KMS-11 (cell line): ENCODE measurements at regions not wholly inside any gene's neighbourhood (a gene's known extent, or its start where the extent isn't known, plus 50 kb on each side); places are given as distances from the start of the nearest gene placed in this dataset.

ENCODE experiments used
- H2AFZ ChIP-seq: fragments of 200-600 bp; sonication (generic); 2 replicates; pipeline ENCODE4 v1.6.1; 2016; ENCODE audit warnings: antibody characterized with exemption, mixed run types, low read depth
- H3K27ac ChIP-seq: fragments of 200-600 bp; sonication (generic); 2 replicates; pipeline ENCODE4 v1.6.1; 2016; ENCODE audit warnings: mild to moderate bottlenecking, mixed run types
- H3K27me3 ChIP-seq: fragments of 200-600 bp; sonication (generic); 2 replicates; pipeline ENCODE4 v1.6.1; 2017; ENCODE audit warnings: mild to moderate bottlenecking, low read depth, mixed run types, moderate library complexity; ENCODE audit not compliant: insufficient read depth
- H3K36me3 ChIP-seq: fragments of 200-600 bp; sonication (generic); 2 replicates; pipeline ENCODE4 v1.6.1; 2017; ENCODE audit warnings: mild to moderate bottlenecking, mixed run types; ENCODE audit not compliant: insufficient read depth
- H3K4me1 ChIP-seq: fragments of 200-600 bp; sonication (generic); 2 replicates; pipeline ENCODE4 v1.6.1; 2016; ENCODE audit warnings: mild to moderate bottlenecking, low read depth, mixed run types; ENCODE audit not compliant: poor library complexity, severe bottlenecking
- H3K4me2 ChIP-seq: fragments of 200-600 bp; sonication (generic); 2 replicates; pipeline ENCODE4 v1.7.0; 2016; ENCODE audit warnings: mild to moderate bottlenecking, mixed run types
- H3K4me3 ChIP-seq: fragments of 200-600 bp; sonication (generic); IDR thresholded peaks from 2 replicates; pipeline ENCODE4 v1.6.1; 2017; ENCODE audit warnings: low read depth, low read length, mixed read lengths; ENCODE audit not compliant: insufficient read depth
- H3K79me2 ChIP-seq: fragments of 200-600 bp; sonication (generic); 2 replicates; pipeline ENCODE4 v1.6.1; 2016; ENCODE audit warnings: low read depth, mixed run types; ENCODE audit not compliant: insufficient read depth
- H3K9ac ChIP-seq: fragments of 200-600 bp; sonication (generic); 2 replicates; pipeline ENCODE4 v1.6.1; 2016; ENCODE audit warnings: mild to moderate bottlenecking, mixed run types
- H4K20me1 ChIP-seq: fragments of 200-600 bp; sonication (generic); 2 replicates; pipeline ENCODE4 v1.6.1; 2016; ENCODE audit warnings: mild to moderate bottlenecking, mixed run types; ENCODE audit not compliant: insufficient read depth
- TF ChIP-seq, protein P1 (sequence below): fragments of 200-600 bp; sonication (generic); conservative IDR thresholded peaks from 2 replicates; pipeline ENCODE4 v1.6.1; 2017; ENCODE audit warnings: low read depth, mild to moderate bottlenecking, antibody characterized with exemption, low read length, moderate library complexity, mixed read lengths

- Histone ChIP-seq H3K27me3 (no peaks in the 10 kb centered on the region), H3K27ac (no peak overlapping the region), H4K20me1 (no peaks in the 10 kb centered on the region), H3K9ac (no peak overlapping the region), H3K79me2 (no peaks in the 10 kb centered on the region), H3K4me3 (no peak overlapping the region), H2AFZ (no peak overlapping the region), H3K4me2 (no peak overlapping the region), H3K4me1 (no peaks in the 10 kb centered on the region), H3K36me3 (no peaks in the 10 kb centered on the region)
- TF ChIP-seq, protein P1, sequence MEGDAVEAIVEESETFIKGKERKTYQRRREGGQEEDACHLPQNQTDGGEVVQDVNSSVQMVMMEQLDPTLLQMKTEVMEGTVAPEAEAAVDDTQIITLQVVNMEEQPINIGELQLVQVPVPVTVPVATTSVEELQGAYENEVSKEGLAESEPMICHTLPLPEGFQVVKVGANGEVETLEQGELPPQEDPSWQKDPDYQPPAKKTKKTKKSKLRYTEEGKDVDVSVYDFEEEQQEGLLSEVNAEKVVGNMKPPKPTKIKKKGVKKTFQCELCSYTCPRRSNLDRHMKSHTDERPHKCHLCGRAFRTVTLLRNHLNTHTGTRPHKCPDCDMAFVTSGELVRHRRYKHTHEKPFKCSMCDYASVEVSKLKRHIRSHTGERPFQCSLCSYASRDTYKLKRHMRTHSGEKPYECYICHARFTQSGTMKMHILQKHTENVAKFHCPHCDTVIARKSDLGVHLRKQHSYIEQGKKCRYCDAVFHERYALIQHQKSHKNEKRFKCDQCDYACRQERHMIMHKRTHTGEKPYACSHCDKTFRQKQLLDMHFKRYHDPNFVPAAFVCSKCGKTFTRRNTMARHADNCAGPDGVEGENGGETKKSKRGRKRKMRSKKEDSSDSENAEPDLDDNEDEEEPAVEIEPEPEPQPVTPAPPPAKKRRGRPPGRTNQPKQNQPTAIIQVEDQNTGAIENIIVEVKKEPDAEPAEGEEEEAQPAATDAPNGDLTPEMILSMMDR: no peak
Observed at GRCh38 chr3:67977762-67978161, 323.4 kb upstream of the SUCLG2 start.

DNA sequence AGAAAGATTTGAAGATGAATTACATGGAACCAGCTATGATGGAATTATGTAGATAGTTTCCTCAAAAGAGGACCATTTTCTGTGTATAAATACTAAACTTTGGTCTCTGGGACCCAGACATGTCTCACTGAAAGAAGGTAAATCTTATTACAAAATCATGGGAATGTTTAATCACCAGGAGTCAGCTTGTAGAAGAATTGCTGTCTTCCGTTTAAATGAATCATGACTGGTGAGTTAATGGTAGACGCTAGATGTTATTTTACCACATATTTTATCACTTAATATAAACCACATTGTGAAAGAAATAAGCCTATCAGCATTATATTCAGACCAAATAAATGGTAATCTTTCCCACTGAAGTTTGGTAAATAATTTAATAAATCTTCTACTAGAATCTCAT, 322.3 kb upstream of the SUCLG2 start:
- no peak overlapping the region for H3K4me3 ChIP-seq
- H3K4me1 ChIP-seq: no peaks in the 10 kb centered on the region
- H3K9ac ChIP-seq: no peak overlapping the region
- H2AFZ ChIP-seq: no peak overlapping the region
- no peaks in the 10 kb centered on the region for H4K20me1 ChIP-seq
- no peaks in the 10 kb centered on the region for H3K36me3 ChIP-seq
- no peak overlapping the region for H3K4me2 ChIP-seq
- no peaks in the 10 kb centered on the region for H3K27me3 ChIP-seq
- H3K79me2 ChIP-seq: no peaks in the 10 kb centered on the region
- H3K27ac ChIP-seq: no peak overlapping the region
- TF ChIP-seq, protein P1: no peak

DNA sequence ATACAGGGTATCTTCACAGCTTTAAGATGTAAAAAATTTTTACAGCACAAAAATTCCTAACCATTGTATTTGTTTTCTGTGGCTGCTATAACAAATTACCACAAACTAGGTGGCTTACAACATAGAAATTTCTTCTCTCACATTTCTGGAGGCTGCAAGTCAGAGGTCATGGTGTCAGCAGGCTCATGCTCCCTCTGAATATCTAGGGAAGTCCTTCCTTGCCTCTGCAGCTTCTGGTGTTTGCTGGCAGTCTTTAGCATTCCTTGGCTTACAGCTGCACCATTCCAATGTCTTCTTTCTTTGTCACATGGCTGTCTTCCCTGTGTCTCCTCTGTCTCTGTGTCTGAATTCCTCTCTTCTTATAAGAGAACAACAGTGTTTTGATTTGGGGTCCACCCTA, 310.2 kb upstream of the SUCLG2 start:
- TF ChIP-seq, protein P1: no peak
- H2AFZ ChIP-seq: no peak overlapping the region
- H3K9ac ChIP-seq: no peak overlapping the region
- H3K27me3 ChIP-seq: no peaks in the 10 kb centered on the region
- no peaks in the 10 kb centered on the region for H3K4me1 ChIP-seq
- H3K4me2 ChIP-seq: no peak overlapping the region
- no peaks in the 10 kb centered on the region for H4K20me1 ChIP-seq
- no peaks in the 10 kb centered on the region for H3K79me2 ChIP-seq
- H3K4me3 ChIP-seq: no peak overlapping the region
- H3K27ac ChIP-seq: no peak overlapping the region
- no peaks in the 10 kb centered on the region for H3K36me3 ChIP-seq

DNA sequence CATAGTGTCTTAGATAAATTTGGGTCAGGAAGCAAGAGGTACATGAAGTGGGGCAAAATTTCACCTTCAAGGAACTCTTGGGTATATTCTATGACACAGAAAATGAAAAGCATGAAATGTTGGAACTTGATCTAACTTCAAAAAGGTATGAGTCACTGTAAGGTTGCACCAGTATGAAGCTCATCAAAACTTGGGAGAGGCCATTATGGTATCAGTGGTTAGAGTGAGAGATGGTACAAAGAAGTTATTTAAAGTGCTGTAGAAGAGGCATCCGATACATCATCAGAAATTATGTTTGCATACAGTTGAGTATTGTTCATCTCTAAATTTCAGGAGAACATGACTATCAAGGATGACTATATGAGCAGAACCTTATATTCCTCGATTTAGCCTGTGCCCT, 302.9 kb upstream of the SUCLG2 start:
- Histone ChIP-seq H2AFZ (no peak overlapping the region), H3K27ac (no peak overlapping the region), H3K27me3 (no peaks in the 10 kb centered on the region), H3K79me2 (no peaks in the 10 kb centered on the region), H3K9ac (no peak overlapping the region), H3K36me3 (no peaks in the 10 kb centered on the region), H3K4me2 (no peak overlapping the region), H3K4me3 (no peak overlapping the region), H4K20me1 (no peaks in the 10 kb centered on the region), H3K4me1 (no peaks in the 10 kb centered on the region)
- TF ChIP-seq, protein P1: no peak
